GM19372 (cell line): ENCODE measurements at regions not wholly inside any gene's neighbourhood (a gene's known extent, or its start where the extent isn't known, plus 50 kb on each side); places are given as distances from the start of the nearest gene placed in this dataset.

Experiments
- ATAC-seq: cut with Tn5 transposase; IDR thresholded peaks from one replicate; pipeline ENCODE4 v1.9.1; 2021; ENCODE audit warnings: mild to moderate bottlenecking, low read depth, moderate library complexity; ENCODE audit not compliant: unreplicated experiment

DNA sequence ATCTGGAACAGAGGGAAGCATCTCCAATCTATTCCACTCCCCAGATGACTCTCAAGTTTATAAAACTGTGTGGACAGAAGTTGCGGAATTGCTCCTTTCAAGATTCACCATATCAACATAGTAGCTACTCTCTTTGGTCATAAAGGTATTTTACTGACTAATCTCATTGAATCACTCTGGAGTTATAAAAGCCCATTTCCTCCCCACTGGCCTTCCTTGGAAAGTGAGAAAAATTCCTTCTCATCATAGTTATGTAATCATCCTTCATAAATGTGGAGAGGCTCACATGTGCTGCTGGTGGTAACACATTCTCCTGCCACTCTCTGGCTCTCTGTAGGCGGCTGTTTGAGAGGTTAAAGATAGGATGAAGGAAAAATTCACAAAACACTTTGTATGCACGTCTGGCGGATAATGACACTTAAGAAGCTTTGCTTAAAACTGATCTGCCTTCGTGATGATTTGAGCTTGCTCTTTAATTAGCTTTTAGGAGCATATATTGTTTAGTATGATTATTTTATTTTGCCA is 1034.0 kb upstream of the EEF2KMT start:
- ATAC-seq: no peak

GRCh38 chr16:6125483-6126259 is 1028.1 kb upstream of the EEF2KMT start:
- ATAC-seq: no peak

- no peak for ATAC-seq
These were observed 1026.5 kb upstream of the EEF2KMT start for GRCh38 chr16:6124136-6124535.

- ATAC-seq: no peak
These were observed 1024.8 kb upstream of the EEF2KMT start for GRCh38 chr16:6122401-6122800.

DNA sequence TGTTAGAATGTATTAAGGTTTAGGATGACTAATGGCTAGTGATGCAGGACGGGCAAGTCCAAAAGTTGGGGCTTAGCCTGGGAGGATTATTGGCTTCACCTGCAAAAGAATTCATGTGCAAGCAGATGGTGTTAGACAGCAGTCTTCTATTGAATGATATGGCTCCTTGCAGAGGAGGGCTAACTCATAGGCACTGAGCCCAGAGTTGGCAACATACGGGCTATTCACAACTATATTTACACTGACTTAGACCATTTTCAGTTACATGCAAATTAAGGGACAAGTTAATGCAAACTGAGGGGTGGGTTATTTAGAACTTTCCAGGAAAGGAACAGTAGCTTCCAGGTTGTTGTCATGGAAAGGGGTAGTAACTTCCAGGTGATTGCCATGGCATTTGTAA is 1017.1 kb upstream of the EEF2KMT start:
- ATAC-seq: no peak

DNA sequence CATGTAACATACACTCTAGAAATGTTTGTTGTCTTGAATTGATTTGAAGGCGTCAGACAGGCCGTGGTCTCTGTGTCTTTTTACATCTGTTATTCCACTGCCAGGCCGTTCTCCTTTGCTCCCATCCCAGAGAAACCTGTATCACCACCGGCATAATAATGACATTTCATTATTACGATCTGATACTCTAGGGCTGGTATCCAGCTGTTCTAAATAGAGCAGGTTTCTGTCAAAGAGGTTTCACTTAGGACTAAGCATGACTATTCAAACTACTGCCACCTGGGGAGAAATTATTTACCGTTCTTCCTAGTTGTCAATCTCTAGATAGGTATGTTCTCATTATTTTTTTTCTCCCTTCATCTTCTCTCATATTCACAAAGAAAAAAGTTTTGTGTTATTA is 1016.2 kb upstream of the EEF2KMT start:
- no peak for ATAC-seq

DNA sequence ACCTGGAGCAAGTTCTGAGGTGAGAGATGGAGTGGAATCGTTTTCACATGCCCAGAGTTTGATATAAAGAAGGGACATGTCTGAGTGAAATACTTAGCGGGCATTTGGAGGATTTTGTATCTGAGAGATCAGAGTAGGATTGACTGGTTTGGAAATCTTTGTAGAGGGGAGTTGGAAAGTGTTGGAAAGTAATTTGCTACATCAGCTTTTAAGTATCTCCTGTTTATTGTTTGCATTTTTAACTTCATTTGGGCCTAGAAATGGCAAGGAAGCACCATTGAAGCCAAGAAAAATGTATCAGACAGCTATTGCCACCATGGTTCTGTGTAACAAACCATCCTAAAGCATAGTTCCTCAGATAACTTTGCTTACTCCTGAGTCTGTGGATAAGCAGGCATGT is 1015.1 kb upstream of the EEF2KMT start:
- no peak for ATAC-seq

DNA sequence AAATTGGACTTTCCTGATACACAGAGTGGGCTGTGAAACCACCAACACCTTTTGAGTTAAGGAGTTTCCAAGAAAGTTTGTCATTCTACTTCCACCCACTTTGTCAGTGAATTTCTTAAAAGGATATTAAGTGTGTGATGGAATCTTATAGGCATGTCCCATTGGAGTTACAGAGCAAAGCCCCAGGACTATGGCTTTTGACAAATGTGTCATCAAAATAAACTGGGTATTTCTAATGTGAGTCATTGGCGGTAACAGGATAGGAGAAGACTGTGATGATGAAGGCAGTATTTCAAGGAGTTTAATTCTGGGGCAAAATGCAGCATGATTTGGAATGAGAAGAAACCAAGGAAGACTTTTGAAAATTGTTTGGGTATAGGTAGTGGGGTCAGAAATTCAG is 1013.8 kb upstream of the EEF2KMT start:
- no peak for ATAC-seq

- no peak for ATAC-seq
These were observed 1012.8 kb upstream of the EEF2KMT start for GRCh38 chr16:6110346-6110745.

- ATAC-seq: no peak
These were observed 1008.5 kb upstream of the EEF2KMT start for GRCh38 chr16:6106061-6106460.

DNA sequence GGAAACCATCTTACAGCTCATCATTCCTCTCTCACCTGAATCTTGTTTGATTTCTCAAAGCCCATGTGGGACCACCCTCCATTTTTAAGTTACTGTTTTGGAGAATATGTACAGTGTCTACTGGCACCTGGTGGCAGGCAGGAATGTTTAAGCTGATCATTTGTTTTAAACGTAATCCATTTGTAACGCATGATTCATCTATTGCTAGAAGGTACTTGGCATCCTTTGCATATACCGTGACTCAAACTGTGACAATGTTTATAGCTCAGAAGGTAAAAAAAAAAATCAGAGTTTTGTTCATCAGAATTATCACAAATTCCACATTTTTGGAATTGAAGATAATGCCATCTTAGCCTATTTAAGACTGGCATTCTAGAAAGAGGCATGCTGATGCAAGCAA is 1007.5 kb upstream of the EEF2KMT start:
- ATAC-seq: no peak

DNA sequence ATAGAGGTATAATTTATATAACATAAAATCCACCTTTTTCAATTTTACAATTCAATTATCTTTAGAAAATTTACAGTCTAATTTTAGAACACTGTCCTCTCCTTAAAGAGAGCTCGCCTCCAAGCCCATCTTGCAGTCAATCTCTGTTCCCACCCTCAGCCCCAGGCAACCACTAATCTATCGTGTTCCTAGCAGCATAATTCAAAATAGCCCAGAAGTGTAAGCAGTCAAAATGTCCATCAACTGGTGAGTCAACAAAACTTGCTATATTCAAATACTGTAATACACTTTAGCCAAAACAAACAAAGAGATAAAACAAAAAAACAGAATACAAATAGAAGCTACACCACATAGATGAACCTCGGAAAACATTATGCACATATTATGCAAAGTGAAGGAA is 1006.8 kb upstream of the EEF2KMT start:
- ATAC-seq: no peak

DNA sequence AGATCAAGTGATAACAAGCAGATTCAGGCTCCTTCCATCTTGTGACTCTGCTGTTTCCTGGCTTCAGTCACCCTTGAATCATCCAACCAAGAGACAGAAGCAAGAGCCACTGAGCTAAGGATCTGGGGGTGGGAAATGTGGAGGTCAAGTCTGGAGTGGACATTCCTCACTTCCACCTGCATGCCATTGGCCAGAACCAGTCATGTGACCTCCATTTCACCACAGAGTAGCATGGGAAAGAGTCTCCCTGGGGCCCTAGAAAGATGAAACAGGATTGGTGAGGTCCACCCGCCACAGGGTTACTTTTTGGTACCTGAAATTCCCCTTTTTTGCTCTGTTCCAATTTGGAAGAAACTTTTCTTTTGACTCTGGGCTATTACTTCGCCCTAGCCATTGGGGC is 1006.0 kb upstream of the EEF2KMT start:
- no peak for ATAC-seq

- no peak for ATAC-seq
These were observed 1001.5 kb upstream of the EEF2KMT start for GRCh38 chr16:6099102-6099501.

DNA sequence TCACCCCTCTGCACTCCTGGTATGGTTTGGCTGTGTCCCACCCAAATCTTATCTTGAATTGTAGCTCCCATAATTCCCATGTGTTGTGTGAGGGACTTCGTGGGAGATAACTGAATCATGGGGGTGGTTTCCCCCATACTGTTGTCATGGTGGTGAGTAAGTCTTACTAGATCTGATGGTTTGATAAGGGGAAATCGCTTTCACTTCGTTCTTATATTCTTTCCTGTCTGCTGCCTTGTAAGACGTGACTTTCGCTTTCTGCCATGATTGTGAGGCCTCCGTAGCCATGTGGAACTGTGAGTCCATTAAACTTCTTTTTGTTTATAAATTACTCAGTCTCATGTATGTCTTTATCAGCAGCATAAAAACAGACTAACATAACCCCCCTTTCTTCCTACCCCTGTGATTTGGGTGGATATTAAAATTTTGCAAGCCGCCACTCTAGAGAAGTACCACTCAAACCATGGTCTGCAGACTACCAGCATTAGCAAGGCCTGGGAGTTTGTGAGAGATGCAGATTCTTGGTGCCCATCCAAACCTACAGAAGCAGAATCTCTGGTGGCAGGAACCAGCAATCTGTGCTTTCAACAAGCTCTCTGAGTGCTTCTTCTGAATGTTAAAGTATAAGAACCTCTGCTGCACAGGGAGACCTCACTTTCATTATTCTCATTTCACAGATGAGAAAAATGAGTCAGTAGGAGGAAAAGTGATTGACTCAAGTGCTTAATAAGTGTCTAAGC is 999.5 kb upstream of the EEF2KMT start:
- no peak for ATAC-seq

GRCh38 chr16:6095414-6095813 is 997.8 kb upstream of the EEF2KMT start:
- ATAC-seq: no peak

- no peak for ATAC-seq
These were observed 993.4 kb upstream of the EEF2KMT start for GRCh38 chr16:6091021-6091420.

GRCh38 chr16:6081320-6081976 is 983.9 kb upstream of the EEF2KMT start:
- no peak for ATAC-seq

GRCh38 chr16:6076631-6077030 is 979.0 kb upstream of the EEF2KMT start:
- ATAC-seq: no peak

DNA sequence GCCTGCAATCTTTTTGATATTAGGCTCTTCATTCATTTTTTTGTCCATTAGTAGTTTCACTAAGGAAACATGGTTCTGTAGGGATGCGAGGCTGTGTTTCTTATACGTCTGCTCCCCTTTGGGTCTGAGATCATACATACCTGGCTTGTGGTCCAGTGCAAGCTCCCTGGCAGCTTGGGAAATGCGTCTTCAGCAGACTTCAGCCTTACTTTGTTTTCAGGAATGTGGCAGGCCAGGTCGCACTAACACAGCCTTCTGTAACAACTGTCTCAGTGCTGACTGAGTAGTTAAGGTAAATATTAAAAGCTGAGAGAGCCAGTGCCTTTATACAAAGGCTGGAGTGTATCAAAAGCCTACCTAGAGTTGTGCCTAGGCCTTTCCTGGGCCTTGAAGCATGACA is 970.5 kb upstream of the EEF2KMT start:
- no peak for ATAC-seq

GRCh38 chr16:6066652-6067051 is 969.1 kb upstream of the EEF2KMT start:
- no peak for ATAC-seq
